Upper lobe of left lung (tissue), 4 donors: ENCODE measurements at regions not wholly inside any gene's neighbourhood (a gene's known extent, or its start where the extent isn't known, plus 50 kb on each side); places are given as distances from the start of the nearest gene placed in this dataset.

Experiments used
- EP300 ChIP-seq, 4 donors: sonication (generic); formaldehyde crosslinking; IDR thresholded peaks; one replicate each; pipeline ENCODE4 v1.5.1; 2017; ENCODE audit warnings: antibody characterized with exemption in 4 of 4, control low read depth in 2 of 4
- POLR2AphosphoS5 ChIP-seq, 2 donors: sonication (generic); formaldehyde crosslinking; IDR thresholded peaks; one replicate each; pipeline ENCODE4 v1.5.1; 2017; ENCODE audit warnings: antibody characterized with exemption in 2 of 2
- TF ChIP-seq, protein P1 (sequence below), 6 experiments: fragments of 450-650 bp in 4 of 6; fragments of 200-600 bp in 2 of 6; sonication (generic) in 2 of 6; IDR thresholded peaks; one replicate each; pipeline ENCODE4 v1.5.1; 2016 to 2019; ENCODE audit warnings: antibody characterized with exemption in 6 of 6

DNA sequence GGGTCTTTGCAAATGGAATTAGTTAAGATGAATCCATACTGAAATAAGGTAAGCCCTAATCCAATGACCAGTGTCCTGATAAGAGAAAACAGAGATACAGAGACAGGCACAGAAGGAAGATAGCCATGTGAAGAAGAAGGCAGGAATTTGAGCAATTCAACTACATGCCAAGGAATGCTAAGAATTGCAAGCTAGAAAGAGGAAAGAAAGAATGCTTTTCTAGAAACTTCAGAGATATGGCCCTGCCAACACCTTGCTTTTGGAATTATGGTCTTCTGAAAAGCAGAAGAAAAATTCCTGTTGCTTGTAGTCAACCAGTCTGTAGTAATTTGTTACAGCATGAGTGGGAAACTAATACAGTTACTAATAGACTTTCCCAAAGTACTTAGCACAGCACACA, 111.3 kb downstream of the SLC17A6 start:
- TF ChIP-seq, protein P1, sequence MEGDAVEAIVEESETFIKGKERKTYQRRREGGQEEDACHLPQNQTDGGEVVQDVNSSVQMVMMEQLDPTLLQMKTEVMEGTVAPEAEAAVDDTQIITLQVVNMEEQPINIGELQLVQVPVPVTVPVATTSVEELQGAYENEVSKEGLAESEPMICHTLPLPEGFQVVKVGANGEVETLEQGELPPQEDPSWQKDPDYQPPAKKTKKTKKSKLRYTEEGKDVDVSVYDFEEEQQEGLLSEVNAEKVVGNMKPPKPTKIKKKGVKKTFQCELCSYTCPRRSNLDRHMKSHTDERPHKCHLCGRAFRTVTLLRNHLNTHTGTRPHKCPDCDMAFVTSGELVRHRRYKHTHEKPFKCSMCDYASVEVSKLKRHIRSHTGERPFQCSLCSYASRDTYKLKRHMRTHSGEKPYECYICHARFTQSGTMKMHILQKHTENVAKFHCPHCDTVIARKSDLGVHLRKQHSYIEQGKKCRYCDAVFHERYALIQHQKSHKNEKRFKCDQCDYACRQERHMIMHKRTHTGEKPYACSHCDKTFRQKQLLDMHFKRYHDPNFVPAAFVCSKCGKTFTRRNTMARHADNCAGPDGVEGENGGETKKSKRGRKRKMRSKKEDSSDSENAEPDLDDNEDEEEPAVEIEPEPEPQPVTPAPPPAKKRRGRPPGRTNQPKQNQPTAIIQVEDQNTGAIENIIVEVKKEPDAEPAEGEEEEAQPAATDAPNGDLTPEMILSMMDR (IDR thresholded peaks at IDR 0.05), result no peak
- TF ChIP-seq EP300 (IDR thresholded peaks at IDR 0.05), result no peak
- no peak for TF ChIP-seq POLR2AphosphoS5 (IDR thresholded peaks at IDR 0.05)
